GM23248 (cell line): ENCODE measurements at regions not wholly inside any gene's neighbourhood (a gene's known extent, or its start where the extent isn't known, plus 50 kb on each side); places are given as distances from the start of the nearest gene placed in this dataset.

Experiments
- DNase-seq: peaks from one replicate; pipeline ENCODE4 v3.0.0-alpha.2; 2015
- H2AFZ ChIP-seq: fragments of 200-600 bp; sonication (generic); 2 replicates; pipeline ENCODE4 v1.6.1; 2016; ENCODE audit warnings: antibody characterized with exemption
- H3F3A ChIP-seq: fragments of 200-600 bp; sonication (generic); 2 replicates; pipeline ENCODE4 v1.6.1; 2016; ENCODE audit warnings: mild to moderate bottlenecking, antibody characterized with exemption, mixed run types; ENCODE audit not compliant: insufficient read depth
- H3K27ac ChIP-seq: fragments of 200-600 bp; sonication (generic); 2 replicates; pipeline ENCODE4 v1.5.1; 2016; ENCODE audit warnings: mild to moderate bottlenecking
- H3K27me3 ChIP-seq: fragments of 200-600 bp; sonication (generic); replicated peaks from 2 replicates; pipeline ENCODE4 v1.6.1; 2016; ENCODE audit warnings: mild to moderate bottlenecking; ENCODE audit not compliant: insufficient read depth
- H3K36me3 ChIP-seq: fragments of 200-600 bp; sonication (generic); 2 replicates; pipeline ENCODE4 v1.6.1; 2016; ENCODE audit warnings: low read depth, mild to moderate bottlenecking
- H3K4me1 ChIP-seq: fragments of 200-600 bp; sonication (generic); 2 replicates; pipeline ENCODE4 v1.6.1; 2016; ENCODE audit warnings: mild to moderate bottlenecking; ENCODE audit not compliant: insufficient read depth
- H3K4me2 ChIP-seq: fragments of 200-600 bp; sonication (generic); one replicate; pipeline ENCODE4 v1.6.1; 2016; ENCODE audit warnings: mild to moderate bottlenecking; ENCODE audit not compliant: unreplicated experiment
- H3K4me3 ChIP-seq: fragments of 200-600 bp; sonication (generic); 2 replicates; pipeline ENCODE4 v1.5.1; 2016; ENCODE audit warnings: mild to moderate bottlenecking
- H3K79me2 ChIP-seq: fragments of 200-600 bp; sonication (generic); 2 replicates; pipeline ENCODE4 v1.6.1; 2016; ENCODE audit warnings: mild to moderate bottlenecking; ENCODE audit not compliant: insufficient read depth
- H3K9ac ChIP-seq: fragments of 200-600 bp; sonication (generic); 2 replicates; pipeline ENCODE4 v1.6.1; 2016; ENCODE audit warnings: mild to moderate bottlenecking
- H3K9me2 ChIP-seq: fragments of 200-600 bp; sonication (generic); 2 replicates; pipeline ENCODE4 v1.6.1; 2016; ENCODE audit warnings: mixed run types, mild to moderate bottlenecking, moderate library complexity; ENCODE audit not compliant: insufficient read depth
- H3K9me3 ChIP-seq: fragments of 200-600 bp; sonication (generic); one replicate; pipeline ENCODE4 v1.6.1; 2017; ENCODE audit warnings: low read depth
- H4K20me1 ChIP-seq: fragments of 200-600 bp; sonication (generic); 2 replicates; pipeline ENCODE4 v1.6.0; 2016; ENCODE audit not compliant: insufficient read depth
- EZH2 ChIP-seq: fragments of 200-600 bp; sonication (generic); IDR thresholded peaks from 2 replicates; pipeline ENCODE4 v1.6.1; 2018; ENCODE audit warnings: antibody characterized with exemption, mild to moderate bottlenecking; ENCODE audit not compliant: insufficient read depth, poor library complexity, severe bottlenecking
- EZH2phosphoT487 ChIP-seq: fragments of 200-600 bp; sonication (generic); IDR thresholded peaks from 2 replicates; pipeline ENCODE4 v1.6.1; 2018; ENCODE audit warnings: antibody characterized with exemption, moderate library complexity, mild to moderate bottlenecking, low read depth; ENCODE audit not compliant: insufficient read depth
- WGBS, 2 experiments: methylation state at CpG; one replicate each; pipeline ENCODE4 v1.1.6; 2015 to 2017; ENCODE audit warnings: low lambda C conversion rate in 2 of 2, low coverage in 1 of 2; ENCODE audit errors: missing lambda C conversion rate in 2 of 2; 5-methylcytosine and 5-hydroxymethylcytosine counted together
- in situ Hi-C: fragments of 300-500 bp; cut with MboI; formaldehyde crosslinking; loops from 2 replicates; pipeline ENCODE4 v1.15.0; 2020

GRCh38 chr3:106491796-106492195, 623.0 kb upstream of the CBLB start:
- no peaks in the 10 kb centered on the region for H3K36me3 ChIP-seq
- no peaks in the 10 kb centered on the region for H3K27me3 ChIP-seq
- peak overlapping the region; percentile 20 for H2AFZ ChIP-seq
- H4K20me1 ChIP-seq = no peaks in the 10 kb centered on the region
- H3K4me1 ChIP-seq = no peaks in the 10 kb centered on the region
- no peaks in the 10 kb centered on the region for H3K9me3 ChIP-seq
- H3K79me2 ChIP-seq = no peaks in the 10 kb centered on the region
- no peak overlapping the region for H3K4me3 ChIP-seq
- no peak for DNase-seq
- no peak for TF ChIP-seq EZH2
- no peak for TF ChIP-seq EZH2phosphoT487
- in situ Hi-C loops = no loop called here
- no peaks in the 10 kb centered on the region for H3F3A ChIP-seq
- H3K27ac ChIP-seq = no peak overlapping the region
- no peaks in the 10 kb centered on the region for H3K9me2 ChIP-seq
- H3K4me2 ChIP-seq = no peak overlapping the region
- no peak overlapping the region for H3K9ac ChIP-seq

GRCh38 chr3:106508331-106508893, 639.6 kb upstream of the CBLB start:
- Histone ChIP-seq H3K4me3 (no peak overlapping the region), H3K4me1 (peaks cover 14% of the 10 kb centered on the region), H3K4me2 (no peak overlapping the region), H3K9me2 (no peaks in the 10 kb centered on the region; the same call in 1 of the 2 replicates), H3K9me3 (no peaks in the 10 kb centered on the region), H3K79me2 (no peaks in the 10 kb centered on the region), H2AFZ (no peak overlapping the region), H3K9ac (no peak overlapping the region), H3K27ac (no peak overlapping the region), H3K36me3 (no peaks in the 10 kb centered on the region), H3K27me3 (no peaks in the 10 kb centered on the region), H4K20me1 (no peaks in the 10 kb centered on the region), H3F3A (peaks cover 6% of the 10 kb centered on the region; the same call in 1 of the 2 replicates)
- in situ Hi-C loops = no loop called here
- TF ChIP-seq EZH2 (no peak), EZH2phosphoT487 (no peak)
- no peak for DNase-seq

GRCh38 chr3:106510206-106510605, 641.4 kb upstream of the CBLB start:
- H4K20me1 ChIP-seq = no peaks in the 10 kb centered on the region
- no peaks in the 10 kb centered on the region for H3K27me3 ChIP-seq
- no peak overlapping the region for H3K4me2 ChIP-seq
- H3K9ac ChIP-seq = no peak overlapping the region
- H3K27ac ChIP-seq = no peak overlapping the region
- H3K79me2 ChIP-seq = no peaks in the 10 kb centered on the region
- no peaks in the 10 kb centered on the region for H3K9me3 ChIP-seq
- H2AFZ ChIP-seq = peak overlapping the region; percentile 38; the same call in 1 of the 2 replicates
- DNase-seq = peak; percentile 33
- WGBS, 2 experiments = 8 to 47% methylated on average over 1 of the region's 1 CpG
- TF ChIP-seq EZH2phosphoT487 = no peak
- TF ChIP-seq EZH2 = no peak
- H3K4me3 ChIP-seq = no peak overlapping the region
- H3K36me3 ChIP-seq = no peaks in the 10 kb centered on the region
- H3F3A ChIP-seq = peaks cover 6% of the 10 kb centered on the region; the same call in 1 of the 2 replicates
- H3K9me2 ChIP-seq = no peaks in the 10 kb centered on the region; the same call in 1 of the 2 replicates
- in situ Hi-C loops = no loop called here
- H3K4me1 ChIP-seq = peaks cover 14% of the 10 kb centered on the region

GRCh38 chr3:106512846-106513245, 644.0 kb upstream of the CBLB start:
- Histone ChIP-seq H4K20me1 (no peaks in the 10 kb centered on the region), H3K27me3 (no peaks in the 10 kb centered on the region), H3K36me3 (no peaks in the 10 kb centered on the region)

GRCh38 chr3:106514431-106514830, 645.6 kb upstream of the CBLB start:
- Histone ChIP-seq H3K4me2 (no peak overlapping the region), H2AFZ (peak overlapping the region; percentile 13; the same call in 1 of the 2 replicates), H3K9me2 (peaks cover under 1% of the 10 kb centered on the region; the same call in 1 of the 2 replicates), H3K9me3 (no peaks in the 10 kb centered on the region), H3K27ac (no peak overlapping the region), H3K36me3 (no peaks in the 10 kb centered on the region), H3K9ac (no peak overlapping the region), H3K4me3 (no peak overlapping the region), H3F3A (peaks cover 10% of the 10 kb centered on the region; the same call in 1 of the 2 replicates), H4K20me1 (no peaks in the 10 kb centered on the region), H3K4me1 (peaks cover 22% of the 10 kb centered on the region), H3K79me2 (no peaks in the 10 kb centered on the region), H3K27me3 (no peaks in the 10 kb centered on the region)
- no peak for TF ChIP-seq EZH2phosphoT487
- TF ChIP-seq EZH2 = no peak
- 86% methylated on average over 4 of the region's 4 CpGs for WGBS, 2 experiments
- DNase-seq = no peak
- in situ Hi-C loops = no loop called here

More at GRCh38 chr3:106512846-106513245, 644.0 kb upstream of the CBLB start:
- H3F3A ChIP-seq = peaks cover 6% of the 10 kb centered on the region; the same call in 1 of the 2 replicates
- H3K9ac ChIP-seq = no peak overlapping the region
- in situ Hi-C loops = no loop called here
- WGBS, 2 experiments = 100% methylated on average over 1 of the region's 1 CpG
- DNase-seq = no peak
- H3K4me2 ChIP-seq = no peak overlapping the region
- no peak overlapping the region for H3K4me3 ChIP-seq
- H3K9me3 ChIP-seq = no peaks in the 10 kb centered on the region
- no peak for TF ChIP-seq EZH2
- no peak for TF ChIP-seq EZH2phosphoT487
- H3K27ac ChIP-seq = no peak overlapping the region
- H3K9me2 ChIP-seq = no peaks in the 10 kb centered on the region; the same call in 1 of the 2 replicates
- H2AFZ ChIP-seq = no peak overlapping the region
- no peaks in the 10 kb centered on the region for H3K79me2 ChIP-seq
- peaks cover 14% of the 10 kb centered on the region for H3K4me1 ChIP-seq
